ENCODE measurements at regions not wholly inside any gene's neighbourhood (a gene's known extent, or its start where the extent isn't known, plus 50 kb on each side); places are given as distances from the start of the nearest gene placed in this dataset.

- no peak for DNase-seq (ENCODE audit: low spot score)
These were observed 127.6 kb upstream of the GATB start for GRCh38 chr4:151888367-151888866.

DNA sequence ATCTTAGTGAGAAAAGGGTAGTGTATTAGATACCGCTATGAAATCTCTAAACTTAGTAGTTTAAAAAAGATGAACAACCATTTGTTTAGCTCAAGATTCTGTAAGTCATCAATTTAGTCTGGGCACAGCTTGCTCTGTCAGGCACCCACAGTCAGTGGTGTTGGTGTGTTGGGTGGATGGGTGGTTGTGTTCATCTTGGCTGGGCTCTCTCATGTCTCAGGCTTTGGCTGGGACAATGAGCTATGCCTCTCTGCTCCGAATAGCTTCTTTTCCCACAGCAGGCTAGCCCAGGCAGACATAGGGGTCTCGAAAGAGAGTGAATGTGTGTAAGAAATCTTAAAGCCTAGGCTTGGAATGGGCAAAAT lies 127.0 kb upstream of the GATB start:
- no peak for DNase-seq (ENCODE audit: low spot score)

GRCh38 chr4:151887031-151887815 lies 126.4 kb upstream of the GATB start:
- DNase-seq (ENCODE audit: low spot score): no peak

DNA sequence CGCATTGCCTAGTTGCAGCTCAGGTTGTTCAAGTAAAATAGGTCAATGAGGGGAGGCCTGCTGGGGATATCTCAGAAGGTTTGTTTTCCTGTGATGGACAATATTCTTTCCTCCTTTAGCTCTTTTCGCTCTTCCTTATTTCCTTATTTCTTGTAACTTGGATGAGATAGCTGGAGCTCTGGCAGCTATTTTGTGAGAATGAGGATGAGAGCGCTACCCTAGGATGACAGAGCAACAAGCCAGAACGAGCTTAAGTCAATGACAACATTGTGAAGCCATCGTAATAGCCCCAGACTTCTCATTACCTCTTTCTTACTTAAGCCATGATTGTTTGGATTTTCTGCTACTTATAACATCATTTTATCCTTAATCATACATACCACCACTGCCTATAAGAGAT lies 124.3 kb upstream of the GATB start:
- no peak for DNase-seq (ENCODE audit: low spot score)

DNA sequence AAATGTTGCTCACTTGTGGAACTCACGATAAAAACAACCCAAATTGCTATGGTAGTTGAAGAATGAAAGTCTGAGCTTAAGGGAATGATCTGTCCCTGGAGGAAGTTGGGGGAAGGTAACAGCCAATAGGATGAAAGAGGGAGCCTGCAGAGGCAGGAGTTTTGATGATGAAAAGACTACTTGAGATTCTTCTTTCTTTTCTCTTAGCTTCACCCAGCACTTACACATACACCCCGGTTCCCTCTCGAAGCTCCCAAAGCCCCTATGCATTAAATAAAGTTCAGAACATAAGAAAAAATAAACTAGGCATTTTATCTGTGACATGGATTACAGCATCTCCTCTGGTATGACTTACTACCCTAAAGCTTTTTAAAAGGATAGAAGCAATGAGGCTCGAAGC lies 122.9 kb upstream of the GATB start:
- DNase-seq (ENCODE audit: low spot score): no peak

- no peak for DNase-seq (ENCODE audit: low spot score)
These were observed 121.4 kb upstream of the GATB start for GRCh38 chr4:151882072-151882803.

GRCh38 chr4:151879705-151880445 lies 119.1 kb upstream of the GATB start:
- DNase-seq (ENCODE audit: low spot score): no peak

GRCh38 chr4:151876381-151876988 lies 115.7 kb upstream of the GATB start:
- no peak for DNase-seq (ENCODE audit: low spot score)

DNA sequence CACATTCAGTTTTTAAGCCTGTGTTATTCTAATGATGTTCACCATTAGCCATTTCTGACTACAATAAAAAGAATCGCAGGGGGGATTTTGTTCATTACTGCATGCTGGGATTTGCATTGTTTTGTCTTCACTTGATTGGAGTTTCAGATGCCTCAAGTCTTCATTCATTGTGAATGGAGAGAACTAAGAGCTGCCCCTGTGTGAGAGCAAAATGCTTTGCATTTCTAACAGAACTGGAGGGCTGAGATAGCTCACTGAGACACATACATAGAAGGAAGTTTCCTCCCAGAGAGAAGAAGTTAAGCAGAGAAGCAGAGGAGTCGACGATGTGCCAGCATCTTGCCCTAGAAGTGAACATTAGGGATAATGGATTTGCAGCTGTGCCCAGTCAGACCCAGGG lies 113.5 kb upstream of the GATB start:
- DNase-seq (ENCODE audit: low spot score): no peak

- no peak for DNase-seq (ENCODE audit: low spot score)
These were observed 105.7 kb upstream of the GATB start for GRCh38 chr4:151866592-151866918.

- DNase-seq (ENCODE audit: low spot score): no peak
These were observed 105.2 kb upstream of the GATB start for GRCh38 chr4:151865744-151866591.

- peak; percentile 51 for DNase-seq (ENCODE audit: low spot score)
These were observed 104.5 kb upstream of the GATB start for GRCh38 chr4:151865312-151865711.

DNA sequence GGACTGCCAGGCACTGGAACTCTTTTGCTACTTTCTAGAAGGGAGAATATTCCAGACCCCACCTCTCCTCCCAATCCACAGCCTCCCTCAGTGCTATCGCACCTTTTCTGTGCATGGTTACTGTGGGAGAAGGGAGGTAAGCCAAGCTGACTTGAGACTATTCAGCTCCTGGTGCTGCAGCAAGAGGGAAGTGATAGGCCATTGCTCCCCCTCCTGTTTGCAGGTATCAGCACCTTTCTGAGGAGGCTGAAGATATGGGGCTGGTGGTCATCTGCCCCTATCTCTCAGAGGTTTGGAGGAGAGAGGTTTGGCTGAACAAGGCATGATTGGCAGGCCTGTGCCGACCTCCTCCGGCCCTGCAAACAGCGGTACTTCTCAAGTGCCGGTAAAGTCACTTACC lies 103.3 kb upstream of the GATB start:
- no peak for DNase-seq (ENCODE audit: low spot score)

DNA sequence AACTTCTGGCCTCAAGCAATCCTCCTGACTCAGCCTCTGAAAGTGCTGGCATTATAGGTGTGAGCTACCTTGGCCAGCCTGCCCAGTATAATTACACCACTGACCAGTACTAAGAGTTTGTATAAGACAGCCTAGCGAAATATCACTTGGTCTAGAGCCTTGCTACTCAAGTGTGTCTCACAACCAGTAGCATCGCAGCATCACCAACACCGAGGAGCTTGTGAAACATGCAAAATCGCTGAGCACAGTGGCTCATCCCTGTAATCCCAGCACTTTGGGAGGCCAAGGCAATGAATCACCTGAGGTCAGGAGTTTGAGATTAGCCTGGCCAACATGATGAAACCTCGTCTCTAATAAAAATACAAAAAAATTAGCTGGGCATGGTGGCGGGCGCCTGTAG lies 102.0 kb upstream of the GATB start:
- DNase-seq (ENCODE audit: low spot score): no peak

GRCh38 chr4:151860561-151861093 lies 99.8 kb upstream of the GATB start:
- DNase-seq (ENCODE audit: low spot score): no peak

GRCh38 chr4:151859641-151860040 lies 98.8 kb upstream of the GATB start:
- no peak for DNase-seq (ENCODE audit: low spot score)

DNA sequence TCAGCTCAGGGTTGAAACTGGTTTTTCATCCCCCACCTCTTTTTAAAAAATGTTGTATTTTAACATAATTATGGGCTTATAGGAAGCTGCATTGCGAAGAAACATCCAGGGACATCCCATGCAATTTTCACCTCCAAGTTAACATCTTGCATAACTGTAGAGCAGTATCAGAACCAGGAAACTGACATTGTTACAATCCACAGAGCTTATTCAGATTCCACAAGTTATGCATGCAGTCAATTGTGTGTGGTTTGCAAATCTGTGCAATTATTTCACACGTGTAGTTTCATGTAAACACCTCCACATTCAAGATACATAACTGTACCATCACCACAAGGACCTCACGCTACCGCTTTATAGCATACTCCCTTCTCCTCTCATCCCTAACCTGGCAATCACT lies 97.5 kb upstream of the GATB start:
- no peak for DNase-seq (ENCODE audit: low spot score)

DNA sequence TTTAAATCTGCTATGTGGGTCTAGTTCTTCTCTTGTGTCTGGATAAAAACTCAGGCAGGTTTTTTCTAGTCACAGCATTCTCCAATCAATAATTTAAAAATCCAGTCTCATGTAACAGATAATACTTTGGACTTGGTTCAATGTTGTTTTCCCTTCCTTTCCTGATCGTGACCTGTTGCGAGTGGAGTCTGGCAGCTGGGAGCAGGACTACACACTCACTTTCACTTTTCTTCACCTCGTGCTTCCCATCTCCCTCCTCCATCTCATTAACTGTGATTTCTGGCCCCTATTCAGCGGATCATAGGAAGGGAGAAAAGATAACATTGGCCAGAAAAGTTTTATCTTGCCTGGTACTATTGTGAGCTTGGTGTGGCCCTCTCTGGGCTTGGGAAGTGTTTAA lies 96.6 kb upstream of the GATB start:
- DNase-seq (ENCODE audit: low spot score): no peak

- DNase-seq (ENCODE audit: low spot score): no peak
These were observed 94.9 kb upstream of the GATB start for GRCh38 chr4:151855747-151856146.

DNA sequence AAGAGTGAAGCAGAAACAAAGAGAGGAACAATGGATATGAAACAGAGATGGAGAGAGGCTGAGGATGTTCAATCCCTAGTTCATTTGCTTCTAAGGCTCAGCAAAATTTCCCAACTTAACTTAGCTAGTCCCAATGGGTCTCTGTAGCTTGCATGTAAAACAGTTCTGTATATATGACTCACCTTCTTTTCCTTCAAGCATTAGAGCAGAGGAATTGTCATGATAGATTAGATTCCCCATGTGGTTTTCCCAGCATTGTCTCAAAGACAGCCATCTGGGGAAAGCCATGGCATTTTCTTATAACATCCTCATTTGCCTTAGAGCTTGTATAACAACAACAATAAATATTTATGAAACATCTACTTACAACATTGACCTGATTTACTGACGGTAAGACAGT lies 93.9 kb upstream of the GATB start:
- no peak for DNase-seq (ENCODE audit: low spot score)

DNA sequence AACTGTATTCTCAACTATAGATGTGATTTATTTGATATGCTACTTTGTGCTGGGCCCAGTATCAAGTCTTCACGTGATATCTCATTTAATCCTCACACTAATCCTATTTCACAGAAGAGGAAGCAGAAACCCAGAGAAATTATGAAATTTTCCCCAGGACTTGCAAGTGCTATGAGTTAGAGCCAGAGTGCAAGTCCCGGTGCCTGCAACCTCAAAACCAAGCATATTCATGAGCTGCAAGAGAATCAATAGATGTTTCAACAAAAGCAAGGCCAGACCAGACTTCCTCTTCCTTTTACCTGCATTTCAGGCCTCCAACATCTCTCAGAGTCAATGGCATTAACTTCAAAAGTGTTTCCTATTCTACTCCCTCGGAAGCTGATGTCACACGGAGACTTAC lies 92.2 kb upstream of the GATB start:
- no peak for DNase-seq (ENCODE audit: low spot score)

All from mucosa of gallbladder (tissue), 1 donor.